ENCODE measurements at regions not wholly inside any gene's neighbourhood (a gene's known extent, or its start where the extent isn't known, plus 50 kb on each side); places are given as distances from the start of the nearest gene placed in this dataset.
"Not testable (repeated sequence)": the region's sequence is repeated elsewhere in the genome, so short reads cannot be mapped to it uniquely, and the experiment has no call there.

DNA sequence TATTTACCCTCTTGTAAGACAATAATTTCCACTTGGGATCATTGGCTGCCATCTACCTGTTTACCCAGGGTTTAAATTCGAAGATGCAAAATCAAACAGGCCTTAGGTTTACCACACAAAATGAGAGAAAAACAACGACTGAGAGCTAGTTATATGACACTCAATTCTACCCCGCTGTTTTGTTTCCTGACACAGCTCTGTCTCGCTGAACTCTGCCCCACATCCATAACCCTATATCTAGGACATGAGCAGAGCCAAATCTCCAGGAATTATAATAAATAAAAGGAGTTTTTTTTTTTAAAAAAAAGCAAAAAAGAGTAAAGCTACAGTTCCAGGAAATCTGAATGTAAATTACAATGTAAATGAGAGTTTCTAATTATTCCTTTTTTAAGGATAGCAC is 165.4 kb upstream of the NR2F2 start:
- no peak for DNase-seq (ENCODE audit: extremely low read depth in 1 of 2, low read depth in 1 of 2)

DNA sequence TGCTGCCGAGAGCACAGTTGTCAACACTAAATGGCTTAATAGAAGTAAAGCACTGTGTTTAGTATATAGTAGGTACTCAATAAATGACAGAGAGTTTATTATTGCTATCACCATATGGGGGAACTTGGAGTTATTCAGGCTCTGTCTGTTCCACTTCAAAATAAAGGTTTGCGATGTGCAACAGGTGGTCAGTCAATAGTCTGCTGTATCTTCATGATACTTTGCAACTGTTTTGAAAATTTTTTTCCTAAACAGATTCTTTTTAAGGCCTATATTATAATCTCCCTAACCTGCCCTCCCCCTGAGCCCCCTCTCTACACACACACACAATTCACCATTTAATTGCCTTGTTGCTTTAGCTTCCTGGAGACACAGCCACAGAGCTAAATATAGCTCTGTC is 164.7 kb upstream of the NR2F2 start:
- DNase-seq (ENCODE audit: extremely low read depth in 1 of 2, low read depth in 1 of 2) = no peak

- no peak for DNase-seq (ENCODE audit: extremely low read depth in 1 of 2, low read depth in 1 of 2)
Observed at GRCh38 chr15:96166223-96167200, 164.0 kb upstream of the NR2F2 start.

- DNase-seq (ENCODE audit: extremely low read depth in 1 of 2, low read depth in 1 of 2) = not testable (repeated sequence)
Observed at GRCh38 chr15:96170616-96170978, 159.9 kb upstream of the NR2F2 start.

DNA sequence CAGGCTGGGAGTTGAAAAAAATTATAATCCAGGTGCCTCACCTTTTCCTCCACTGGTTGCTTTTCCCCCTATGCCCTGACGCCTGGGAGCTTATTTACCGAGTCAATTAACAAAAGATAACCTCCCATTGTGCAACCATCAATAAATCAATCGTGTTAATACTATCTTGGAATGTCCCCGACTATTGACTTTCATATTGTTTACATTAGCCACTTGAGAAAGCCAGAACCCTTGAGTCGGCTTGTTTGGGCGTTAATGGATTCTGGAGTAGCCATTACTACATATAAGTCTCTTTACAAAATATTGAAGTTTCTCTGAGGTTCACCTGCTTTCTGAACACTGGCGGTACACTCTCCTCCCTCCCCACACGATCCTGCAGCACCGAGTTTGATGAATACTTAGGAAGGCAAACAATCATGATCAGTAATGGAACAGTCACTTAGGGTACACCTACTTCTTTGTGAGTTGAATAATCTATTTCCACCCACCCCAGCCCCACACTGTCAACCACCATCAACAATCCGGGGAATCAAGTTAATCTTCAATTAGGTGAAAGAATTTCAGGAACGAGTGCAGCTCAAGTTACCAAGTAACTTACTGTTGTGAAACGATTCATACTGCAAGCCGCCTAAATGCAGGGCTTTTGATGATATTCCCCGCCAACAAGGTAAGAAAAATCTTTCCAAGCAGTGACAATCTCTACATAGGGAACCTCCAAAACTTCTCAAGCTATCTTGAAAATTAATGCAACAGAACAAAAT is 159.3 kb upstream of the NR2F2 start:
- DNase-seq (ENCODE audit: extremely low read depth in 1 of 2, low read depth in 1 of 2) = no peak

GRCh38 chr15:96171853-96172296 is 158.6 kb upstream of the NR2F2 start:
- no peak for DNase-seq (ENCODE audit: extremely low read depth in 1 of 2, low read depth in 1 of 2)

DNA sequence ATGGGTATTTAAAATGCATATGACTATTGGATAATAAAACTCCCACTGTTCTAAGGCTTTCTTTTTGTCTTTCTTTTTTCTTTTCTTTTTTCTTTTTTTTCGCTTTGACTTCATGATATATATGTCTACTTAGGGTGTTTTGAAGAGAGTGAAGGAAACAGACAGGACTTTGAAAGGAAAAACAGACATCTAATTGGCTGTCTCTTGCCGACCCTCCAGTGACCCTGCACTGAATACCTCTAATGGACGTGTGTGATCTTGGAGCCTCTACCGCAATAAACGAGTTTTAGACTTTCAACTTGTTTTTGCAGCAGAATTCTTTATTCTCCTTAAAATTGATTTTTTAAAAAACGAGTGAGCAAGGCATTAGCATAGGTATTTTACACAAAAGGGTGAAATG is 158.1 kb upstream of the NR2F2 start:
- no peak for DNase-seq (ENCODE audit: extremely low read depth in 1 of 2, low read depth in 1 of 2)

DNA sequence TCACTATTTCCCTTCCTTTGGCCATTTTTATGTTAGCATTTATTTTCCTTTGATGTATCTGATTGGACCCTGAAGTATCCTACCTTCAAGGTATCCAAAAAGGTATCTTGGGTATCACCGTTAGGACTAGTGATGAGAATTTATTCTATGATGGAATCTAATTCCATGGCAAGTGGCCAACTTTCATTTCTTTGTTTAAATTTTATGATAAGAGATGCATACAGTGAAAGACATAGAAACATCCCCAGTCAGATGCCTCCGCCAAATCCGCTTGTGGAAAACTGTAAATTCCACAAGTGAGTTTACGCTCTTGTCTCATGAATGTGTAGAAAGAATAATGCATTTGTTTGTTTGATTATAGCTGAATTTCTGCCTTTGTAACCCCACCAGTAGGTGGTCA is 153.7 kb upstream of the NR2F2 start:
- DNase-seq (ENCODE audit: extremely low read depth in 1 of 2, low read depth in 1 of 2) = no peak

GRCh38 chr15:96177279-96177678 is 153.2 kb upstream of the NR2F2 start:
- DNase-seq (ENCODE audit: extremely low read depth in 1 of 2, low read depth in 1 of 2) = no peak

DNA sequence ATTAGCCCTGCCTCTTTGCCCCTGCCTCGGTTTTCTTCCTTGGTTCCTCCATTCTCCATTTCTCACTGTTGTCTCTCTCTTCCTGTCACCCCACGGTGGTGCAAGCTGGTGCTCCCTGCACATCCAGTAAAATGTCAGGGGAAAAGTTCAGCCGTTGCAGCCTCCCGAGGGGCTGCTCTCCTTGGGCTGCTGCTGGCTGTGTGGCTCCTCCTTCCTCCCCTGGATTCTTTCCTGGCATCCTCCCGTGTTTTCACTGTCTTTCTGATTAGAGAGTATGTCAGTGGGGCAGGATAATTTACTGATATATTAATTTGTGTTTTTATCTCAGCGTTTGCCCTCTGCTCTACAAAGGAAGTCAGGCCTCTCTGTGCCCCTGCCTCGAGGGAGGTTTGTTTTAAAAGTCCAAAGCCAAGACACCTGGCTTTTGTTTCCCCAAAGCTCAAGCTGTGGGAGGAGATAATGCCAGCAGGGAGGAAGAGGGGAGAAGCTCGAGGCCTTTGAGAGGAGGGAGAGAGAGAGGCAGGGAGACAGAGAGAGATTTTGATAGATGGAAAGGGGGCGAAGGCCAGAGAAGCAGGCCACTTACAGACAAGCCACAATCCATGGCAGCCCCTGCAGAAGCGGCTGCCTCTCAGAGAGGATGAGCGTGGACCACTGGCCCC is 150.3 kb upstream of the NR2F2 start:
- no peak for DNase-seq (ENCODE audit: extremely low read depth in 1 of 2, low read depth in 1 of 2)

DNA sequence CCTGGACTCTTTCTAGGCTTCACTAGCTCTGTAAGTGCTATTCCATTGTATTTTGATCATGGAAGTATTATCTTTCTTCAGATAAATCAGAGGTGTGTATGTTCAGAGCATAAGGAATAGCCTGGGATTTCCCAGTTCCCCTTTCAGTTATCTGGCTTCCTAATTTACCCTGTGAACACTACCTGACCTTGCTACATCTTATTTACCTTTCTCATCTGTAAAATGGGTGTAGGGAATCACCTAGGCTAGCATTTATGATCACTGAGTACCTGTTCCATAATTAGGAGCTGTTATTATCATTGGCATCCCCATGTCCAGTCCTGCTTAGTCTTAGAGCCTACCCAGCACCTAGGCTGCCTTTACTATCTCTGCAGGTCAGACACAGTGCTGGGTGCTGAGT is 149.3 kb upstream of the NR2F2 start:
- DNase-seq (ENCODE audit: extremely low read depth in 1 of 2, low read depth in 1 of 2) = no peak

- no peak for DNase-seq (ENCODE audit: extremely low read depth in 1 of 2, low read depth in 1 of 2)
Observed at GRCh38 chr15:96181873-96182301, 148.6 kb upstream of the NR2F2 start.

- no peak for DNase-seq (ENCODE audit: extremely low read depth in 1 of 2, low read depth in 1 of 2)
Observed at GRCh38 chr15:96182736-96183513, 147.6 kb upstream of the NR2F2 start.

DNA sequence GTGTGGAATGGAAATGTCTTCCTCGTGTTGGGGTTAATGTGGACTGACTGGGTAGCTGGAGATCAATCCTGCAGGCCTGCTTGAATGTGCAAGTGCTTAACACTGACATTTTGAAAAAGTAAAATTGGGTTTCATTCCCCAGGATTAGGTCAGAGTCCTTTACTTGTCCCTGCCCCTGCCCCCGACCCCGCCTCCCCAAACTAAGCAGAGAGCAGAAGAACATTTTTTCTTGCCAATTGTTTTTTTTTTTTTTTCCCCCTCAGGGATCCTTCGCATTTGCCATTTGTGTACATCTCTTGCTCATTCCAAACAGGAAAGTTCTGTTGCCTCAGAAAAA is 147.0 kb upstream of the NR2F2 start:
- no peak for DNase-seq (ENCODE audit: extremely low read depth in 1 of 2, low read depth in 1 of 2)

DNA sequence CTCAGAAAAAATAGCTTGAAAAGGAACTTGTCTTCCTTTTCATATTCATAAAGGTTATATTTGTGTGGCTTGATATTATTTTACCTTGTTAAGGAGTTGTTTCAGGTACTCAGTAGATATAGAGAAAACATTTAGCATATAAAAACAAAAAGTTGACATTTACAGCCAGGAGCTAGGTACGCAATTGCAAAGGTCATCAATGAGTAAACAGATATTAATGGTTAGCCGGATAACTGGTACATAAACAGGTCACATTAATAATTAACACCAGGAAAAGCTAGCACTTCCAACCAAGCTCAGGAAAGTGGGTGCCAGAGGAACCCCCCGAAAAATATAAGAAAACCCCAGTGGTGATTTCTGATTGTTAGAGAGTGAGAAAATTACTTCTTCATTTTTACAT is 146.6 kb upstream of the NR2F2 start:
- DNase-seq (ENCODE audit: extremely low read depth in 1 of 2, low read depth in 1 of 2) = no peak

DNA sequence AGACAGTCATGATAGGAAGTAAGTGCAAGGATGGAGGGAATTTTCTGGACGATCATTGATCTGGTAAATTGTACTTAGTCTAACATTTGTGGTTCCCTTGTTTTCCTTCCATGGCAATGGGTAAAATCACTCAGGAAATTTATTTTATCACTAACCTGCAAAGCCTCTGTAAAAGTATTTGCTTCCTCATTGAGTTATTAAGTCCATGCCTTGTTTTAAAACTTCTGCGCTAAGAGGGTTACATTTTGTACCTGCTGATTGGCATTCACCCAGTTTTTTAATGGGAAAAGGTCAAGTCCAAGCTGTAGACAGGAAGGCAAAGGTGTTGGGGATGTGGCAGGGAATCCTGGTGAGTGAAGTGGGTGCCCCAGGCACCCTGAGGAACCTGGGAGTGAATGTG is 146.2 kb upstream of the NR2F2 start:
- DNase-seq (ENCODE audit: extremely low read depth in 1 of 2, low read depth in 1 of 2) = no peak

DNA sequence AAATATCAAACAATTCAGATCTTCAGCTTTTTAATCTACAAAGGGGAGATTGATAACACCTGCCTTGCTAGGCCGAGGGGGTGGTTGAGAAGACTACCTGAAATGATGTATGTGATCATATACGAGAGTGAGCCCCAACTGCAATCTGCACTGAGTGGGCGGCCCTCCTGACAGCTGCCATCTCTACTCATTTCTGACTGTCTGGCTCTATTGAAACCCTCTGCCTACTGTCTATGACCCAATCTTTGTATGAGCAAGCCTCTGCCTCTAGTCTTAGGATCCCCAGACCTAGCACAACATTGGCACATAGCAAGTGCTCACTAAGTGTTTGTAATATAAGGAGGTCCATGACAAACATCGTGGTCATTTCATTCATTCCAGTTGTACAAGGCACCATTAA is 144.4 kb upstream of the NR2F2 start:
- DNase-seq (ENCODE audit: extremely low read depth in 1 of 2, low read depth in 1 of 2) = no peak

GRCh38 chr15:96187341-96188305 is 142.9 kb upstream of the NR2F2 start:
- DNase-seq (ENCODE audit: extremely low read depth in 1 of 2, low read depth in 1 of 2) = no peak

- no peak for DNase-seq (ENCODE audit: extremely low read depth in 1 of 2, low read depth in 1 of 2)
Observed at GRCh38 chr15:96197721-96198120, 132.8 kb upstream of the NR2F2 start.

- no peak for DNase-seq (ENCODE audit: extremely low read depth in 1 of 2, low read depth in 1 of 2)
Observed at GRCh38 chr15:96199111-96199510, 131.4 kb upstream of the NR2F2 start.
